Ovary (tissue), 3 donors: ENCODE measurements at regions not wholly inside any gene's neighbourhood (a gene's known extent, or its start where the extent isn't known, plus 50 kb on each side); places are given as distances from the start of the nearest gene placed in this dataset.

ENCODE experiments used
- EP300 ChIP-seq: sonication (generic); formaldehyde crosslinking; IDR thresholded peaks from one replicate; pipeline ENCODE4 v1.6.1; 2017; ENCODE audit warnings: antibody characterized with exemption
- POLR2A ChIP-seq: fragments of 450-650 bp; IDR thresholded peaks from one replicate; pipeline ENCODE4 v1.6.1; 2017; ENCODE audit warnings: antibody characterized with exemption, mild to moderate bottlenecking, moderate library complexity
- TF ChIP-seq, protein P1 (sequence below), 3 donors: fragments of 450-650 bp in 2 of 3; fragments of 200-600 bp in 1 of 3; IDR thresholded peaks; one replicate each; pipeline versions ENCODE4 v1.5.1 to v1.8.0; 2016 to 2022; ENCODE audit warnings: antibody characterized with exemption in 3 of 3, mild to moderate bottlenecking in 1 of 3
- donor health status: DM: no; HTN: no; CAD: no.

DNA sequence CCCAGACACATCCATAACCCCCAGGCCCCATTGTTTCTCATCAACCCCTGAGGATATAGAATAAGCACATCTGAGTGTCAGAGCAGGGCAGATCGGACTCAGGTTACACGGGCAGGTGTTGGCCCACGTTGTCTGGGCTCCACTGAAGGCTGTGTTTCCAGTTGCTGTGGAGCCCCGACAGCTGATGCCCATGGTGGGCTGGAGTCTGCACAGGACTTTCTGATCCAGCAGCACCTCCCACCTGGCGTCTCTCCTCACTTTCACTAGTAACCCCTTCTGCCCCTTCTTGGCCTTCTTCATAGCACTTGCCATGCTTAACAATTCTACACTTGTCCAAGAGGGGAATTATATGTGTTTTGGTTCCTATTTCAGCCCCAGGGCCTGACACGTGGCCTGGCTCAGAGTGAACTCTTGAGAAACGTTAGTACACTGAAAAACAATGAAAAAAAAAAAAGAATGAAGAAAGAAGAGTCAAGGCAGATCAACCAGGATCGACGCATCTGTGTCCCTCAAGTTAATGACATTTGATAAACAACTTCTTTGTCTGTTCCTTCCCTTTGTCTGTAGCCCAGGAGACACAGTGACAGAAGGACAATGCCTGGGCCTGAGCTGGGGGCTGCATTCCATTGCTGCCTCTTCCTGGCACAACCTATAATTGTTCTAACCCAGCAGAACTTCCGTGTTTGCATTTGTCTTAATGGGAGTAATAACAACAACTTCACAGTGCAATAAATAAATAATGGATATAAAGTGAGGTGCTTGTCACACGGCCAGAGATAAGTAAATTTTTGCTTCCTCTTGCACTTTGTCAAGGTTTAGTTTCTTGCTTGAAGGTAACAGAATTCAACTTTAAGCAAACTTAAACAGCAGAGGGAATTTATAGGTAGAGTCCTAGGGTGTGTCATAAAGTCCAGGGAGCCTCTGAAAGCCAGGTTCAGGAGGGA is 224.2 kb upstream of the SSTR4 start:
- no peak for TF ChIP-seq POLR2A
- TF ChIP-seq, protein P1, sequence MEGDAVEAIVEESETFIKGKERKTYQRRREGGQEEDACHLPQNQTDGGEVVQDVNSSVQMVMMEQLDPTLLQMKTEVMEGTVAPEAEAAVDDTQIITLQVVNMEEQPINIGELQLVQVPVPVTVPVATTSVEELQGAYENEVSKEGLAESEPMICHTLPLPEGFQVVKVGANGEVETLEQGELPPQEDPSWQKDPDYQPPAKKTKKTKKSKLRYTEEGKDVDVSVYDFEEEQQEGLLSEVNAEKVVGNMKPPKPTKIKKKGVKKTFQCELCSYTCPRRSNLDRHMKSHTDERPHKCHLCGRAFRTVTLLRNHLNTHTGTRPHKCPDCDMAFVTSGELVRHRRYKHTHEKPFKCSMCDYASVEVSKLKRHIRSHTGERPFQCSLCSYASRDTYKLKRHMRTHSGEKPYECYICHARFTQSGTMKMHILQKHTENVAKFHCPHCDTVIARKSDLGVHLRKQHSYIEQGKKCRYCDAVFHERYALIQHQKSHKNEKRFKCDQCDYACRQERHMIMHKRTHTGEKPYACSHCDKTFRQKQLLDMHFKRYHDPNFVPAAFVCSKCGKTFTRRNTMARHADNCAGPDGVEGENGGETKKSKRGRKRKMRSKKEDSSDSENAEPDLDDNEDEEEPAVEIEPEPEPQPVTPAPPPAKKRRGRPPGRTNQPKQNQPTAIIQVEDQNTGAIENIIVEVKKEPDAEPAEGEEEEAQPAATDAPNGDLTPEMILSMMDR (IDR thresholded peaks at IDR 0.05): no peak
- TF ChIP-seq EP300: no peak
